ENCODE measurements at regions not wholly inside any gene's neighbourhood (a gene's known extent, or its start where the extent isn't known, plus 50 kb on each side); places are given as distances from the start of the nearest gene placed in this dataset.

DNA sequence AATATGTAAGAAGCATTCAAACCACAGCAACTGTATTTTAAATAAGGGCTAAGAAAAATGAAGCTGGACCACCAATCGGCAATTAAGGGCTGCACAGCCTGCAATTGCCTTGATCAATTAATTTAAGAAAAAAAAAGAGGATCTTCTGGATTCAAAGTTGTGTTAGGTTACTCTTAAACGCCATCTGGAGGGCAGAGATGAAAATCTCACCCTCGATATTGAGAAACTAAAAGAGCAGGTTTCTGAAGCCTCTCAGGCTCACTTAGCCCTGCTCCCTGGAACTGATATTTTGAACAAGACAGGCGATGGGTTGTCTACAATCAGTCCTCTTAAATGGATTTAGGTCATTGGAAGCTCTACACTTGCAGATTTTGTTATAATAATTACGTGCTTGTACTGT, 579.4 kb downstream of the GRXCR1 start:
- no peak for DNase-seq
- peaks cover 0 to 85% (median 60%) of the 10 kb centered on the region in 8 donors for H3K9me3 ChIP-seq
- H3K27me3 ChIP-seq (replicated peaks in 1 of 7) = no peaks in the 10 kb centered on the region
- no peaks in the 10 kb centered on the region for H3K4me1 ChIP-seq
- no peak overlapping the region for H3K27ac ChIP-seq
- intact Hi-C loops (cut with DNase I; ENCODE audit: low total_unique reads) = no loop called here
- 71 to 77% (median 73%) methylated on average over 5 of the region's 5 CpGs for WGBS, 5 donors
- H3K4me3 ChIP-seq = no peak overlapping the region
- TF ChIP-seq POLR2AphosphoS5 (IDR thresholded peaks at IDR 0.05) (no peak), POLR2A (IDR thresholded peaks at IDR 0.05) (no peak), CTCF (IDR thresholded peaks at IDR 0.05 in 8 of 11, conservative IDR thresholded peaks at IDR 0.05 in 3 of 11) (no peak)
- no peaks in the 10 kb centered on the region for H3K36me3 ChIP-seq

DNA sequence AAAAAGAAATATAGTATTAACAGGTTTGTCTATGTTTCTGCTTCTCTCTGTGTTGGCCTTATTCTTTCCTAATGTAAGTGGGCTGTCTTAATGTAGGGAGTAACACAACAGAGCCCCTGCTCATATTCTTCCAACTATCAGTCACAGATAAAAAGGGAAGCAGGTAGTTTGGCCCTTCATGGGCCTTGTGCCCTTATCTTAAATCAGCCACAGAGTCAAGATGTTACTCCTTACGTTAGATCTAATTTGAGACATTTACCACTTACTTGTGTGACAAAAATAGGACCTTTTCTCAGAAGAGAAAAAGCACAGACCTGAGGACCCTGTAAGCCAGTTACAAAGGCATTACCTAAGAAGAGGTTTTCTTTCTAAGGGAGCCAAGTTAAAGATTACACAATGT, 589.0 kb downstream of the GRXCR1 start:
- intact Hi-C loops (cut with DNase I; ENCODE audit: low total_unique reads) = no loop called here
- Histone ChIP-seq H3K36me3 (no peaks in the 10 kb centered on the region), H3K27me3 (replicated peaks in 1 of 7) (no peaks in the 10 kb centered on the region), H3K4me1 (no peaks in the 10 kb centered on the region), H3K9me3 (peaks cover 0 to 18% (median 2%) of the 10 kb centered on the region in 8 donors), H3K4me3 (no peak overlapping the region), H3K27ac (no peak overlapping the region)
- no peak for DNase-seq
- WGBS, 5 donors = 26 to 55% (median 39%) methylated on average over 1 of the region's 1 CpG
- TF ChIP-seq CTCF (IDR thresholded peaks at IDR 0.05 in 8 of 11, conservative IDR thresholded peaks at IDR 0.05 in 3 of 11) (no peak), POLR2AphosphoS5 (IDR thresholded peaks at IDR 0.05) (no peak), POLR2A (IDR thresholded peaks at IDR 0.05) (no peak)

- H3K4me1 ChIP-seq = no peaks in the 10 kb centered on the region
- H3K36me3 ChIP-seq = no peaks in the 10 kb centered on the region
- WGBS, 5 donors = 29 to 37% (median 30%) methylated on average over 4 of the region's 4 CpGs
- intact Hi-C loops (cut with DNase I; ENCODE audit: low total_unique reads) = no loop called here
- DNase-seq = no peak
- TF ChIP-seq CTCF (IDR thresholded peaks at IDR 0.05 in 8 of 11, conservative IDR thresholded peaks at IDR 0.05 in 3 of 11) (no peak), POLR2AphosphoS5 (IDR thresholded peaks at IDR 0.05) (no peak), POLR2A (IDR thresholded peaks at IDR 0.05) (no peak)
- H3K27ac ChIP-seq = no peak overlapping the region
- no peaks in the 10 kb centered on the region for H3K27me3 ChIP-seq (replicated peaks in 1 of 7)
- peaks cover 0 to 23% (median 19%) of the 10 kb centered on the region in 8 donors for H3K9me3 ChIP-seq
- no peak overlapping the region for H3K4me3 ChIP-seq
These were observed 592.7 kb downstream of the GRXCR1 start for GRCh38 chr4:43485196-43485595.

DNA sequence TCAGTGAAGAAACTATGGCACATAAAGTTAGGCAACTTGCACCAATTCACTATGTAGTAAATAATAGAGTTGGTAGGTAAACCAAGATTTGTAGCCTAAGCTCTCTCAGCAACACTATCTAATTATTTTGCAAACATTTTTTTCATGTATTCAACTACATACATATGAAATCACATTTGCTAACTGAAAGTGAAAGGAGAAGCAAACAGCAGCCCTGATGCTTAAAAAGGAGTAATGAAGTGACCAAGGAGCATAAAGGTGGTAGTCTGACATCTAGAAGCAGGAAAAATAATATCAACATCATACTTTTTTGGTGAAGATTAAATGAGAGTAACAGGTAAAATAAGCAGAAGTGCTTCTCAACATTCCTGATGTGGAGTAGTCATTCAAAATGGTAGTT, 603.7 kb downstream of the GRXCR1 start:
- H3K27ac ChIP-seq = no peak overlapping the region
- no peaks in the 10 kb centered on the region for H3K27me3 ChIP-seq (replicated peaks in 1 of 7)
- peaks cover 0 to 5% (median 0%) of the 10 kb centered on the region in 8 donors for H3K9me3 ChIP-seq
- no peak for TF ChIP-seq POLR2AphosphoS5 (IDR thresholded peaks at IDR 0.05)
- TF ChIP-seq CTCF (IDR thresholded peaks at IDR 0.05 in 8 of 11, conservative IDR thresholded peaks at IDR 0.05 in 3 of 11) = no peak
- TF ChIP-seq POLR2A (IDR thresholded peaks at IDR 0.05) = no peak
- H3K36me3 ChIP-seq = no peaks in the 10 kb centered on the region
- H3K4me3 ChIP-seq = peak overlapping the region in 1 of 8 donors; percentile 38
- H3K4me1 ChIP-seq = no peaks in the 10 kb centered on the region
- intact Hi-C loops (cut with DNase I; ENCODE audit: low total_unique reads) = no loop called here
- DNase-seq = no peak
